Cardiac fibroblast (primary cell): ENCODE measurements at regions not wholly inside any gene's neighbourhood (a gene's known extent, or its start where the extent isn't known, plus 50 kb on each side); places are given as distances from the start of the nearest gene placed in this dataset.
A peak's percentile ranks its signal among the peaks of the same experiment; 100 is the strongest.

Experiments
- DNase-seq, 2 donors: peaks; one replicate each; pipeline versions ENCODE4 v3.0.0 to v3.0.0-alpha.2; 2010; ENCODE audit warnings: low read depth in 2 of 2
- H3K4me3 ChIP-seq, 2 donors: replicated peaks in 1 of 2; 1 replicate in 1 of 2; 2 replicates in 1 of 2; pipeline ENCODE4 v1.5.1; 2011; ENCODE audit warnings: low read depth in 2 of 2, low read length in 2 of 2, mild to moderate bottlenecking in 2 of 2, moderate library complexity in 1 of 2
- CTCF ChIP-seq: IDR thresholded peaks from one replicate; pipeline ENCODE4 v1.5.1; 2011; ENCODE audit warnings: low read depth, mild to moderate bottlenecking, low read length, inconsistent platforms

GRCh38 chr18:76771192-76771799, 51.1 kb upstream of the ZNF236 start:
- H3K4me3 ChIP-seq = no peak overlapping the region
- DNase-seq = no peak
- TF ChIP-seq CTCF = no peak

DNA sequence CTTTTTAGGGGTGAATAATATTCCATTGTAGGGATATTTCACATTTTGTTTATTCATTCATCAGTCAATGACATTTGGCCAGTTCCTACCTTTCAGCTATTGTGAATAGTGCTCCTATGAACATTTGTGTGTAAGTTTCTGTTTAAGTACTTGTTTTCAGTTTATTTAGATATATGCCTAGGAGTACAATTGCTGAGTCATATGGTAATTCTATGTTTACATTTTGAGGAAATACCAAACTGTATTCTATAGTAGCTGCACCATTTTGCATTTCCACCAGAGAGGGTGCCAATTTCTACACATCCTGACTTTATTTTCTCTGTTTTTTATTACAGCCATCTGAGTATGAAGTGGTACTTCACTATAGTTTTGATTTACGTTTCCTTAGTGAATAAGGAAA, 54.4 kb upstream of the ZNF236 start:
- DNase-seq = no peak
- H3K4me3 ChIP-seq = no peak overlapping the region
- TF ChIP-seq CTCF = no peak

GRCh38 chr18:76766429-76766828, 55.9 kb upstream of the ZNF236 start:
- TF ChIP-seq CTCF = no peak
- H3K4me3 ChIP-seq = no peak overlapping the region
- no peak for DNase-seq

GRCh38 chr18:76765649-76766048, 56.7 kb upstream of the ZNF236 start:
- no peak overlapping the region for H3K4me3 ChIP-seq
- no peak for TF ChIP-seq CTCF
- DNase-seq = peak in 1 of 2 donors; percentile 63

DNA sequence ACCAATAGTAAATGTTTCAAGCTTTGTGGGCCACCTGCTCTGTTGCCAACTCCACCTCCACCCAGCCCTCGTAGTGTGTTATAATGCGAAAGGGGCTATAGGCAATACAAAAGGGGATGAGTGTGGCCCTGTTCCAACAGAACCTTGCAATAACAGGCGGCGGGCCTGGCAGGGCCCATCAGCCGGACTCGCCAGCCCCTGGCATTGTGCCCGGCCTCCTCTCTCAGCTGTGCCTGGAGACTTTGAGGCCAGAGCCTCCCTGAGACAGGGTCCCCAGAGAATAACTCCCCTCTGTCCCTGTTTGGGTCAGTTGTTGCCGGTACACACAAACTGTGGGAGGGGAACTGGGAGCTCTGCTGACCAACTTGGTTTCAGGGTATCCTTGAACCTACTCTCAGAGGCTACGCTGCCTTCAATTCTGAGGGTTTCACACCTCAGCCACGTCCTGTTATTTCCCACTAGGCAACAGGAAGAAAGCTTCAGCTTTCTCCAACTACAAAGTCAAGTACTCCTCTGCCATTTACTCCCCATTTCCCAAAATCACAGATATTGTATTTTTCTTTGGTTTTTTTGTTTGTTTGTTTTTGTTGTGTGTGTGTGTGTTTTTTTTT, 58.0 kb upstream of the ZNF236 start:
- no peak overlapping the region for H3K4me3 ChIP-seq
- no peak for TF ChIP-seq CTCF
- DNase-seq = no peak

DNA sequence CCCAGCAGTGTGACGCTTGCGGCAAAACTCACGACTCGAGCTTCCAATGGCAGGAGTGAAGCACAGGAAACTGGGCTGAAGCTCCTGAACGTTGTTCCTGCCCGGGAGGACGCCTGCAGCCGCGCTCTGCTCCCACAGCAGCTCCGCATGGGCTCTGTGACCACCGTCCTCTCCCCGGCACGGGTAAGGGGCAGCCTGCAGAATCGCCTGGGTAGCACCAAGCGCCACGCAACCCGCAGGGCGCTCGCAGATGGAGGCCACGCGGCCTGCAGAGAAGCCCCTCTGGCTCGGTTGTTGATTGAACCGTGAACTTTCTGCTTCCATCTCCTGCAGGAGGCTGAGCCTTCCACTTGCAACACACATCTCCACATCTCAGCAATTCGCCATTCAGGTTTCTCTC, 63.3 kb upstream of the ZNF236 start:
- no peak overlapping the region for H3K4me3 ChIP-seq
- TF ChIP-seq CTCF = no peak
- no peak for DNase-seq

- DNase-seq = no peak
- no peak overlapping the region for H3K4me3 ChIP-seq
- TF ChIP-seq CTCF = no peak
These were observed 64.4 kb upstream of the ZNF236 start for GRCh38 chr18:76757925-76758324.
